WTC11 (cell line): ENCODE measurements at regions not wholly inside any gene's neighbourhood (a gene's known extent, or its start where the extent isn't known, plus 50 kb on each side); places are given as distances from the start of the nearest gene placed in this dataset.

Source experiments
- ATAC-seq: fragments of 200-7000 bp; cut with Tn5 transposase; 2 replicates; pipeline ENCODE4 v1.10.0; 2021; ENCODE audit warnings: mild to moderate bottlenecking, moderate library complexity
- CTCF ChIA-PET: fragments of 300-600 bp; sonication (Branson Sonifier 250); formaldehyde crosslinking; loops from one replicate; lab custom pipeline; 2021; ENCODE audit warnings: antibody characterized with exemption; lab: Charles Lee
- POLR2A ChIA-PET: fragments of 350-600 bp; sonication (Branson Sonifier 250); formaldehyde crosslinking; loops from one replicate; lab custom pipeline; 2021; ENCODE audit warnings: antibody characterized with exemption; lab: Charles Lee
- DNase-seq: peaks from one replicate; pipeline ENCODE4 v3.0.0; 2021; ENCODE audit warnings: low spot score
- H3K27ac Mint-ChIP-seq: 2 replicates; pipeline ENCODE4 v1.8.0; 2021; ENCODE audit warnings: mixed read lengths
- H3K27me3 Mint-ChIP-seq: 2 replicates; pipeline ENCODE4 v1.8.0; 2021; ENCODE audit warnings: low read depth, mild to moderate bottlenecking, moderate library complexity, mixed read lengths
- H3K36me3 Mint-ChIP-seq: 2 replicates; pipeline ENCODE4 v1.8.0; 2021; ENCODE audit warnings: mixed read lengths
- H3K4me1 Mint-ChIP-seq: 2 replicates; pipeline ENCODE4 v1.8.0; 2022; ENCODE audit warnings: mixed read lengths
- H3K4me3 Mint-ChIP-seq: 2 replicates; pipeline ENCODE4 v1.8.0; 2021; ENCODE audit warnings: mild to moderate bottlenecking, moderate library complexity, mixed read lengths
- H3K9me3 Mint-ChIP-seq: 2 replicates; pipeline ENCODE4 v1.8.0; 2021; ENCODE audit warnings: mixed read lengths
- CREB1 ChIP-seq: sonication (generic); formaldehyde crosslinking; IDR thresholded peaks from 2 replicates; pipeline ENCODE4 v1.8.0; 2023; ENCODE audit warnings: mild to moderate bottlenecking, missing genetic modification reagents
- E2F5 ChIP-seq: sonication (generic); formaldehyde crosslinking; IDR thresholded peaks from 2 replicates; pipeline ENCODE4 v1.8.1; 2022; ENCODE audit warnings: mild to moderate bottlenecking, moderate library complexity, missing genetic modification reagents
- ESRRA ChIP-seq: sonication (generic); formaldehyde crosslinking; IDR thresholded peaks from 2 replicates; pipeline ENCODE4 v1.8.1; 2022; ENCODE audit warnings: mild to moderate bottlenecking, missing genetic modification reagents, borderline replicate concordance
- FOXJ3 ChIP-seq: sonication (generic); formaldehyde crosslinking; IDR thresholded peaks from 2 replicates; pipeline ENCODE4 v1.9.0; 2021; ENCODE audit warnings: missing genetic modification reagents, mild to moderate bottlenecking, borderline replicate concordance
- FOXP1 ChIP-seq: sonication (generic); formaldehyde crosslinking; IDR thresholded peaks from 2 replicates; pipeline ENCODE4 v1.8.0; 2022; ENCODE audit warnings: missing genetic modification reagents, mild to moderate bottlenecking, moderate library complexity, borderline replicate concordance
- GRHL2 ChIP-seq: fragments of 250-450 bp; sonication (Bioruptor Pico); IDR thresholded peaks from 2 replicates; pipeline ENCODE4 v1.8.0; 2022; ENCODE audit warnings: mild to moderate bottlenecking, moderate library complexity; ENCODE audit not compliant: insufficient replicate concordance, severe bottlenecking
- HMGA2 ChIP-seq: fragments of 250-450 bp; sonication (Bioruptor Pico); IDR thresholded peaks from 2 replicates; pipeline ENCODE4 v1.4.0; 2021; ENCODE audit warnings: mild to moderate bottlenecking, moderate library complexity
- MYBL2 ChIP-seq: sonication (generic); formaldehyde crosslinking; IDR thresholded peaks from 2 replicates; pipeline ENCODE4 v1.8.1; 2023; ENCODE audit warnings: mild to moderate bottlenecking, moderate library complexity, missing genetic modification reagents
- NFATC4 ChIP-seq: fragments of 250-450 bp; sonication (Bioruptor Pico); IDR thresholded peaks from 2 replicates; pipeline ENCODE4 v1.9.0; 2021; ENCODE audit warnings: mild to moderate bottlenecking
- NFYB ChIP-seq: sonication (generic); formaldehyde crosslinking; conservative IDR thresholded peaks from 2 replicates; pipeline ENCODE4 v1.8.0; 2022; ENCODE audit warnings: low read depth, missing genetic modification reagents
- NR3C1 ChIP-seq: sonication (generic); formaldehyde crosslinking; conservative IDR thresholded peaks from 2 replicates; pipeline ENCODE4 v1.8.1; 2023; ENCODE audit warnings: low read depth, mild to moderate bottlenecking, missing genetic modification reagents
- OVOL2 ChIP-seq: fragments of 250-450 bp; sonication (Bioruptor Pico); IDR thresholded peaks from 2 replicates; pipeline ENCODE4 v1.9.0; 2021; ENCODE audit warnings: mild to moderate bottlenecking, borderline replicate concordance
- SP1 ChIP-seq: sonication (generic); formaldehyde crosslinking; conservative IDR thresholded peaks from 2 replicates; pipeline ENCODE4 v1.8.1; 2022; ENCODE audit warnings: missing genetic modification reagents
- USF1 ChIP-seq: sonication (generic); formaldehyde crosslinking; IDR thresholded peaks from 2 replicates; pipeline ENCODE4 v1.8.0; 2022; ENCODE audit warnings: mild to moderate bottlenecking, missing genetic modification reagents
- ZNF138 ChIP-seq: sonication (generic); formaldehyde crosslinking; conservative IDR thresholded peaks from 2 replicates; pipeline ENCODE4 v1.8.1; 2022; ENCODE audit warnings: mild to moderate bottlenecking, moderate library complexity, missing genetic modification reagents
- ZNF425 ChIP-seq: fragments of 250-450 bp; sonication (Bioruptor Pico); conservative IDR thresholded peaks from 2 replicates; pipeline ENCODE4 v1.9.0; 2021; ENCODE audit warnings: mild to moderate bottlenecking
- ZNF671 ChIP-seq: fragments of 250-450 bp; sonication (Bioruptor Pico); IDR thresholded peaks from 2 replicates; pipeline ENCODE4 v1.8.0; 2021; ENCODE audit warnings: mild to moderate bottlenecking
- TF ChIP-seq, protein P1 (sequence below): sonication (generic); formaldehyde crosslinking; IDR thresholded peaks from 2 replicates; pipeline ENCODE4 v1.8.0; 2023; ENCODE audit warnings: mild to moderate bottlenecking, missing genetic modification reagents
- TF ChIP-seq, protein P2 (sequence below): sonication (generic); formaldehyde crosslinking; IDR thresholded peaks from 2 replicates; pipeline ENCODE4 v1.8.0; 2023; ENCODE audit warnings: missing genetic modification reagents
- TF ChIP-seq, protein P3 (sequence below): fragments of 200-600 bp; IDR thresholded peaks from 2 replicates; pipeline ENCODE4 v1.8.0; 2022; ENCODE audit warnings: antibody characterized with exemption
- TF ChIP-seq, protein P4 (sequence below): sonication (generic); formaldehyde crosslinking; IDR thresholded peaks from 2 replicates; pipeline ENCODE4 v1.8.1; 2023; ENCODE audit warnings: mild to moderate bottlenecking, missing genetic modification reagents
- TF ChIP-seq, protein P5 (sequence below): sonication (generic); formaldehyde crosslinking; IDR thresholded peaks from 2 replicates; pipeline ENCODE4 v1.8.1; 2022; ENCODE audit warnings: low read depth, missing genetic modification reagents, borderline replicate concordance

DNA sequence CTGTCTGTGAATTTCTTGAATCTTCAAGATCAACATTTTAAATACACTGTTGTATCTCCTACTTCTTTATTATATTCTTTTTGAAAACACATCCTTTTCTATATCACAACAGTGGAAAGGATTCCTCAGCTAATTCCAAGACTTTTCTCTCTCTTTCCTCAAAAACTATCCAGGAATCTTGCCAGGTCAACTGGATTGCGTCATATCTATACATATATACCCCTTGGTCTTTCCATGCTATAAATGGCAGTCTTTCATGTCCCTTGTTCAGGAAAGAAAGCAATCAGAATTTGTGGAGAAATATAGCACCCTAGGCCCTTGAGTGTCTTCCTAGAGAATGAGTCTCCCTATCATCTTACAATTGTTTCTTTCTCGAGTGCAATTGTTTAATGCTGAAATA is 149.0 kb downstream of the KCNA5 start (continued):
- TF ChIP-seq, protein P1, sequence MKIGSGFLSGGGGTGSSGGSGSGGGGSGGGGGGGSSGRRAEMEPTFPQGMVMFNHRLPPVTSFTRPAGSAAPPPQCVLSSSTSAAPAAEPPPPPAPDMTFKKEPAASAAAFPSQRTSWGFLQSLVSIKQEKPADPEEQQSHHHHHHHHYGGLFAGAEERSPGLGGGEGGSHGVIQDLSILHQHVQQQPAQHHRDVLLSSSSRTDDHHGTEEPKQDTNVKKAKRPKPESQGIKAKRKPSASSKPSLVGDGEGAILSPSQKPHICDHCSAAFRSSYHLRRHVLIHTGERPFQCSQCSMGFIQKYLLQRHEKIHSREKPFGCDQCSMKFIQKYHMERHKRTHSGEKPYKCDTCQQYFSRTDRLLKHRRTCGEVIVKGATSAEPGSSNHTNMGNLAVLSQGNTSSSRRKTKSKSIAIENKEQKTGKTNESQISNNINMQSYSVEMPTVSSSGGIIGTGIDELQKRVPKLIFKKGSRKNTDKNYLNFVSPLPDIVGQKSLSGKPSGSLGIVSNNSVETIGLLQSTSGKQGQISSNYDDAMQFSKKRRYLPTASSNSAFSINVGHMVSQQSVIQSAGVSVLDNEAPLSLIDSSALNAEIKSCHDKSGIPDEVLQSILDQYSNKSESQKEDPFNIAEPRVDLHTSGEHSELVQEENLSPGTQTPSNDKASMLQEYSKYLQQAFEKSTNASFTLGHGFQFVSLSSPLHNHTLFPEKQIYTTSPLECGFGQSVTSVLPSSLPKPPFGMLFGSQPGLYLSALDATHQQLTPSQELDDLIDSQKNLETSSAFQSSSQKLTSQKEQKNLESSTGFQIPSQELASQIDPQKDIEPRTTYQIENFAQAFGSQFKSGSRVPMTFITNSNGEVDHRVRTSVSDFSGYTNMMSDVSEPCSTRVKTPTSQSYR, result no peak
- TF ChIP-seq USF1 (CRISPR knock-in tag), result no peak
- TF ChIP-seq E2F5, result no peak
- TF ChIP-seq MYBL2 (CRISPR knock-in tag), result no peak
- TF ChIP-seq, protein P2, sequence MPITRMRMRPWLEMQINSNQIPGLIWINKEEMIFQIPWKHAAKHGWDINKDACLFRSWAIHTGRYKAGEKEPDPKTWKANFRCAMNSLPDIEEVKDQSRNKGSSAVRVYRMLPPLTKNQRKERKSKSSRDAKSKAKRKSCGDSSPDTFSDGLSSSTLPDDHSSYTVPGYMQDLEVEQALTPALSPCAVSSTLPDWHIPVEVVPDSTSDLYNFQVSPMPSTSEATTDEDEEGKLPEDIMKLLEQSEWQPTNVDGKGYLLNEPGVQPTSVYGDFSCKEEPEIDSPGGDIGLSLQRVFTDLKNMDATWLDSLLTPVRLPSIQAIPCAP (CRISPR knock-in tag), result no peak
- TF ChIP-seq NR3C1 (CRISPR knock-in tag), result no peak
- TF ChIP-seq, protein P3, sequence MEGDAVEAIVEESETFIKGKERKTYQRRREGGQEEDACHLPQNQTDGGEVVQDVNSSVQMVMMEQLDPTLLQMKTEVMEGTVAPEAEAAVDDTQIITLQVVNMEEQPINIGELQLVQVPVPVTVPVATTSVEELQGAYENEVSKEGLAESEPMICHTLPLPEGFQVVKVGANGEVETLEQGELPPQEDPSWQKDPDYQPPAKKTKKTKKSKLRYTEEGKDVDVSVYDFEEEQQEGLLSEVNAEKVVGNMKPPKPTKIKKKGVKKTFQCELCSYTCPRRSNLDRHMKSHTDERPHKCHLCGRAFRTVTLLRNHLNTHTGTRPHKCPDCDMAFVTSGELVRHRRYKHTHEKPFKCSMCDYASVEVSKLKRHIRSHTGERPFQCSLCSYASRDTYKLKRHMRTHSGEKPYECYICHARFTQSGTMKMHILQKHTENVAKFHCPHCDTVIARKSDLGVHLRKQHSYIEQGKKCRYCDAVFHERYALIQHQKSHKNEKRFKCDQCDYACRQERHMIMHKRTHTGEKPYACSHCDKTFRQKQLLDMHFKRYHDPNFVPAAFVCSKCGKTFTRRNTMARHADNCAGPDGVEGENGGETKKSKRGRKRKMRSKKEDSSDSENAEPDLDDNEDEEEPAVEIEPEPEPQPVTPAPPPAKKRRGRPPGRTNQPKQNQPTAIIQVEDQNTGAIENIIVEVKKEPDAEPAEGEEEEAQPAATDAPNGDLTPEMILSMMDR, result no peak
- no peak for TF ChIP-seq SP1 (CRISPR knock-in tag)
- no peak for TF ChIP-seq ZNF671 (CRISPR knock-in tag)
- TF ChIP-seq, all 79 proteins: peak for 0

DNA sequence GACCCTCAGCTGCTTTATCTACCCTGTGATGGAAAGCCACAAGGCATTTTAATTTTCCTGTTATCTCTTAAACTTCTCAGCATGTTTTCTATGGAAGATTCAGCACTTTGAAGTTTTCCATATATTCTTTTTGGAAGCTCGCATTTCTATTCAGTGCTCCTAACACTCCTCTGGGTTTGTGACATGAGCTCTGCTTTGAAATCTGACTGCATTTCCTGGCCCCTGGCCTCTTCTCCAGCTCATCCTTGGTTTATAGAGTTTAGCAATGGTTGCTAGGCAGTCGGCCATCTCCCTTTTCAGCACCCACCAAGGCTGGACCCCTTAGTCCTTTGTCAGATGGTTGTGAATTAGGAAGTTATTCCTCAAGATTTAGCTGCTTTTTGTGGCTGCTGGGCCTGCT is 150.6 kb downstream of the KCNA5 start:
- ChIA-PET CTCF (interaction anchor here (1.0 to 1.4 kb wide), 4 partner anchors 10 to 704 kb away, joined by 3 to 7 read pairs (median 4); no protein-coding TSS in a partner anchor), POLR2A (no interaction called here)
- ATAC-seq (no peak), DNase-seq (no peak)
- Mint-ChIP-seq H3K27me3 (no peaks in the 10 kb centered on the region), H3K4me1 (no peaks in the 10 kb centered on the region), H3K4me3 (no peak overlapping the region), H3K27ac (no peak overlapping the region), H3K36me3 (no peaks in the 10 kb centered on the region; the same call in 1 of the 2 replicates), H3K9me3 (0 out of 2 replicates have a peak, but pooled peaks cover 3% of the 10 kb centered on the region)
- TF ChIP-seq HMGA2 (CRISPR knock-in tag) (no peak), FOXJ3 (CRISPR knock-in tag) (no peak), E2F5 (no peak), FOXP1 (CRISPR knock-in tag) (no peak), ZNF425 (CRISPR knock-in tag) (no peak), ZNF138 (CRISPR knock-in tag) (no peak), ESRRA (CRISPR knock-in tag) (no peak), OVOL2 (CRISPR knock-in tag) (no peak), GRHL2 (CRISPR knock-in tag) (no peak), NFYB (no peak), NFATC4 (CRISPR knock-in tag) (no peak), CREB1 (CRISPR knock-in tag) (no peak)
- TF ChIP-seq, protein P4, sequence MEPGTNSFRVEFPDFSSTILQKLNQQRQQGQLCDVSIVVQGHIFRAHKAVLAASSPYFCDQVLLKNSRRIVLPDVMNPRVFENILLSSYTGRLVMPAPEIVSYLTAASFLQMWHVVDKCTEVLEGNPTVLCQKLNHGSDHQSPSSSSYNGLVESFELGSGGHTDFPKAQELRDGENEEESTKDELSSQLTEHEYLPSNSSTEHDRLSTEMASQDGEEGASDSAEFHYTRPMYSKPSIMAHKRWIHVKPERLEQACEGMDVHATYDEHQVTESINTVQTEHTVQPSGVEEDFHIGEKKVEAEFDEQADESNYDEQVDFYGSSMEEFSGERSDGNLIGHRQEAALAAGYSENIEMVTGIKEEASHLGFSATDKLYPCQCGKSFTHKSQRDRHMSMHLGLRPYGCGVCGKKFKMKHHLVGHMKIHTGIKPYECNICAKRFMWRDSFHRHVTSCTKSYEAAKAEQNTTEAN (CRISPR knock-in tag), result no peak
- TF ChIP-seq, protein P5, sequence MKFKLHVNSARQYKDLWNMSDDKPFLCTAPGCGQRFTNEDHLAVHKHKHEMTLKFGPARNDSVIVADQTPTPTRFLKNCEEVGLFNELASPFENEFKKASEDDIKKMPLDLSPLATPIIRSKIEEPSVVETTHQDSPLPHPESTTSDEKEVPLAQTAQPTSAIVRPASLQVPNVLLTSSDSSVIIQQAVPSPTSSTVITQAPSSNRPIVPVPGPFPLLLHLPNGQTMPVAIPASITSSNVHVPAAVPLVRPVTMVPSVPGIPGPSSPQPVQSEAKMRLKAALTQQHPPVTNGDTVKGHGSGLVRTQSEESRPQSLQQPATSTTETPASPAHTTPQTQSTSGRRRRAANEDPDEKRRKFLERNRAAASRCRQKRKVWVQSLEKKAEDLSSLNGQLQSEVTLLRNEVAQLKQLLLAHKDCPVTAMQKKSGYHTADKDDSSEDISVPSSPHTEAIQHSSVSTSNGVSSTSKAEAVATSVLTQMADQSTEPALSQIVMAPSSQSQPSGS (CRISPR knock-in tag), result no peak
- TF ChIP-seq, all 79 proteins: peak for 0
